Activated gamma-delta T cell treated with anti-CD3 and anti-CD28 coated beads, Interleukin-2, amount 50 U/mL, for 16 hours (primary cell): ENCODE measurements at regions not wholly inside any gene's neighbourhood (a gene's known extent, or its start where the extent isn't known, plus 50 kb on each side); places are given as distances from the start of the nearest gene placed in this dataset.

Experiments
- DNase-seq: peaks from one replicate; pipeline ENCODE4 v3.0.0-alpha.2; 2020; ENCODE audit warnings: low read depth

DNA sequence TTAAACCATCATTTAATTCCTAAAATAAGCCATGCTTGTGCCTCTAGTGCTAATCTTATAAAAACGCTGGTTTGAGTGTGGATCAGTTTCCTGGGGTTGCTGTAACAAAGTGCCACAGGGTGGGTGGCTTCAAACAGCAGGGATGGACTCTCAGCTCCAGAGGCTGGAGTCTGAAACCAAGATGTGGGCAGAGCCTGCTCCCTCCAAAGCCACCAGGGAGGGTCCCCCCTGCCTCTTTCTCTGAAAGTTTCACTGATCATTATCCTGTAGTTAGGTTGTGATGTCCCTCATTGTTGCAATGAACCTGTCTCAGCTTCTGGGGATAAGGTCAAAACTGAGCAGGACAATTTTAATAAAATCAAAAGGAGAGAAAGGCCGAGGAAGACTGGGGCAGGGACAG lies 251.9 kb upstream of the TCERG1L start:
- DNase-seq = no peak

DNA sequence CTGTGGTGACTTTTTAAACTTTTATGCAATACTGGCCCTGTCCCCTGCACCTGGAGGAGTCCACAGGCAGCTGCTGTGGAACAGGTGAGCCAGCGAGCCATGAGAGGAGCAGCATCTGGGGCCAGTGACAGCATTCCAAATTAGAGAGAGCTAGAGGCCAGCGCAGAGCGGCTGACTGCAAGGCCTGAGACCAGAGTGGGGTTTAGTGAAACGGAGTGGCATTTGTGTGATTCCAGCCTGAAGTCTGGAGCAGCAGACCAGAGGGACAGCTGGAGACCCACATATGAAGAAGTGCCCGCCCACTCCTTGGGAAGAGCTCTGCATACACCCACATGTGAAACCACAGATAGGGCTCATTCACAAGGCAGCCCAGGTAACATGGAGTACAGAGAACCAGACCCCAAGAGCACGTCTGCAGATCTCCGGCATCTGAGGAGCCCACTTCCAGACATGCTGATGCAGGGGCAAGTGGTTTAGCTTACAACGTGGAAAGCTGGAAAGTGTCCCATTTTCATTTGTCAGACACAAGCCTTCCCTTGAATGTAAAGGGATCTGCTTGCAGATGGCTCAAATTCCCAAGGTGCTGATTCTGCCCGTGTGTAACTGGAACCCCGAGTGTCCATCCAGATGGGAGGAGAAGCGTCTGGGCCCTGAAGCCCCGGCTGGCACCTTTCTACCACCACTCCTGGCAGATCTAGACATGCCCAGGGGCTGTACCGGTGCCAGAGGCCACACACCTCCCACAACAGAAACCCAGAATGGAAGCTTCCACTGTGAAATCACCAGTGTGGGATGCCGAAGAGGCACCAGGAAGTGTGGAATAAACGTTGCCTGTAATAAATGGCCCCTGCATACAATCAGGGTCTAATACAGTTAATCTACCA lies 256.0 kb upstream of the TCERG1L start:
- no peak for DNase-seq

DNA sequence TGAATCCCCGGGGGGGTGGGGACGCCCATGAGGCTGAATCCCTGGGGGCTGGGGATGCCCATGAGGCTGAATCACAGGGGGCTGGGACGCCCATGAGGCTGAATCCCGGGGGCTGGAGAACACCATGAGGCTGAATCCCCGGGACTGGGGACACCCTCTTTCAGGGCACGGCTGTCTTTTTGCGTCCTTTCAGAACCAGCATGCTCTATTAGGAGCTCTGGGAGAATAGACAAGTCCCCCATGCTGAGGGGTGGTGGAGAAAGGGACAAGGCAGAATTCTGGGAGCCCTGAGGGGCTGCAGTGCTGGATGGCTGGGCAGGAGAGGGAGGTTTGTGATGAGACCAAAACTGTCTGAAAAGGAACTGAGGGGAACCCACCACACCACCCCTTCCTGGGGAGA lies 257.3 kb upstream of the TCERG1L start:
- no peak for DNase-seq

DNA sequence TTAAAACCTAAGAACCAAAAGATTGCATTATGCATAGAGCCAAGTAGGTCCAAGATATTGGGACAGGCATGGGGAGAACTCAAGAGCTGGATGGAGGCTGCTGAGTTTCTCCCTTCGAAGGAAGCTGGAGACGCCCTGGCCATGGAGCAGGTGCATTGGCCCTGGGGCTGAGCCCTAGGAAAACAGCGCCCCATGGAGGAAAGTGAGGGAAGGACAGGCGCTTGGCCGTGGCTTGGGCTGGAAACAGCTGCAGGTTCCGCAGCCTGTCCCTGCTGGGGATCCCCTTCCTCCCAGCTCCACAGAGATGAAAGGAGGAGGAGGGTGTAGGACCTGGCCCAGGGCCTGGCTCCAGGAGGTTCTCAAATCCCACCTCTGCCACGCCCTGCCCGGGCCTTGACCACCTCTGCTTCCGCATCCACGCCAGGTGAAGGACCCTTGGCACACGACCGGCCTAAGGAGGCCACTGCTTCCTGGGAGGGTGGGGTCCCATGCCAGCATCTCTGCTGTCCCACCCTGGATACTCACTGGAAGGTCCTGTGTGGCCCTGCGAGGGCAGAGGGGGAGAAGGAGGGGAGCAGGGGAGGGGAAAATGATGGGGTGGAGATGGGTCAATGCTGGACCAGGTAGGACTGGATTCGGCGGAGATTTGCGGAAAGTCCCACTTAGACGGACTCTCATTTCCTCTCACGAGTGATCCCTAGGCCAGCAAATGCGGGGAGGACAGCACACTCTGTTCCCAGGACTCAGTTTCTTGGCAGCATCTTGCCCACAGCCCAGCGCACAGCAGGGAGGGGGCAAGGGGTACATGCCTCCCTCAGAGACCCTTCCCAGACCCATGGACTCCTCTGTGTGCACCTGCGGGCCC lies 258.6 kb upstream of the TCERG1L start:
- DNase-seq = no peak

DNA sequence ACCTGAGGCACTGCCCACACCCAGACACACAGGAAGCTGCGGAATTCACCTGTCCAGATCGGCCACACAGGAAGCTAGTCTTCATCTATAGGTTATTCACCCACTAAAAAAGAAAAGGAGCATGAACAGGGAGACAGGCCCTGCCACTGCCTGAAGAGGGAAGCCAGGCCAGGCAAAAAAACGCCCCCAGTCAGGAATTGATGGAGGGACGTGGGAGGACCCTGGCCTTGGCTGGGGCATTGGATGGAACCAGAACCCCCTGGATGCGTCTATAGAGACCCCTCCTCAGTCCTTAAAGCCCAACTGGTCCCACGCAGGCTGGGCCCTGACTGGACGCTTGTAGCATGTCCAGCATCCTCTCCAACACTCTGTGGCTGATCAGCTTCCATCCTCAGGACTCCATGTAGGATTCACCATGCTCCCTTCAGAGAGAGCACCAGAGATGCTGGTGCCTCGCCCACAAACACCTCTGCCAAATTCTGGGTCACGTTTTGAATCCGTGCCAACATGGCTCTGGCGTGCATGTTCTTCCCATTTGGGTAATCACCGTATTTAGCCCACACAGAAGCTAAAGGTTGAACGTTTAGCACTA lies 259.3 kb upstream of the TCERG1L start:
- no peak for DNase-seq

DNA sequence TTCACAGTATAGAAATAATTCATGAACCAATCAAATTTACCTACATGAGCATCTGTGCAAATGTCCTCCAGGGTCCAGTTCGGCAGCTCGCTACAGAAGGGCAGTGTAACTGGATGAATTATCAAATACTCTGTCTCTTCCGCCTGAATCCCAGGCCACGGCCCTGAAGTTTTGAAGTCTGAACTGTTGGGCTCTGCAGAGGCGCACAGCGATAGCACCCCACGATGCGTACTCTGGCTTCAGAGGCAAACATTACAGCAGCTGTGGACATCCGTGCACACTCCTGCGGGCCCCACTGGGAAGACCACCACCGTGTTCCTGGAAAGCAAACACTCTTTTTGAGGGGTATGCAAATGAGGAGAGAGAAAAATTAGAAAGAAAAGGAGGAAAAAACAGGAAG lies 259.8 kb upstream of the TCERG1L start:
- DNase-seq = no peak

DNA sequence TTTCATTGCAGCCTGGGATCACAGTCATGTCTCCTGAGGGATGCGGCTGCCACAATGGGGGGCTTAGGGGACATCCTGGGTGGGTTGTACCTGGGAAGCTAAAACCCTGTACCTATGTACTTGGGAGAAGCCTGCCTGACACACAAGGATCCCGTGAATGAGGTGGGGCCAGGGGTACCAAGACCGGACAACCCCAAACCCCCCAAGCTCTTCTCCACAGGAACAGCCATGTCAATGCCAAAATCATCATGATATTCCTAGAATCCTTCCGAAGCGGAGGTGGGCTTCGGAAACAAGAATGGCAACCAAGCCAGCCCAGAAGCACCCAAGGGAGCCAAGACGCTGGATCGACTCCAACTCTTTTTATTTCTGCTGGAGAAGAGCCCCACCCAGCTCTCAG lies 260.3 kb upstream of the TCERG1L start:
- DNase-seq = no peak

DNA sequence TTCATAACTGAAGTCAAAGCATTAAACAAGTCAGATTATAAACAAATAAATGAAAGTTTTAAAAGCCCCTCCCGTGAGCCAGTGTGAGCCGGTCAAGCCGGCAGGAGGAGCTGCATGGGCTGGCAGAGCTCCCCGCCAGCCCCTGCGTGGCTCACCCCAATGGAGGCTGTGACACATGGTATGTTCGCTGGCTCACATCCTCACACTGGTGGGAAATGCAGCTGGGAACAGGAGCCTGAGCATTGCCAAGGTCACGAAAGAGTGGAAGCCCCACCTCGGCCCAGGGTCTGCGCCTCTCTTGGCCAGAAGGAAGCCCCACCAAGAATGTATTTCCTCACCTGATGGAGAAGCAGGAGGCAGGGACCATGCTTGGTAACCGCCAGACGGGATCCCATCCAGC lies 261.7 kb upstream of the TCERG1L start:
- no peak for DNase-seq

DNA sequence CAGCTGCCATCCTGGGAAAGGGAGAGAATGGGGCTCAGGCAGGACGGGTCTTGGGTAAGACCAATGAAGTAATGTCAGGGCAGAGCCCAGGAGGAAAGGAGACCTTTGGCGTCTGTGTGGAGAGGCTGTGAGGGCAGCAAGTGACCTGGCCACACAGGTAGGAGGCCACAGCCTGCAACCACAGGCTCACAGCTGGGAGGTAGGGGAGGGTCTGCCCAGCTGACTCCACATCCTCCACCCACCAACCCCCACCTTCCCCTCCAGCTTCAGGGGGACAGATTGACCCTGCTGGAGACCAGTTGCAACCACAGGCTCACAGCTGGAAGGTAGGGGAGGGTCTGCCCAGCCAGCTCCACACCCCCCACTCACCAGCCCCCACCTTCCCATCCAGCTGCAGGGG lies 262.2 kb upstream of the TCERG1L start:
- no peak for DNase-seq

DNA sequence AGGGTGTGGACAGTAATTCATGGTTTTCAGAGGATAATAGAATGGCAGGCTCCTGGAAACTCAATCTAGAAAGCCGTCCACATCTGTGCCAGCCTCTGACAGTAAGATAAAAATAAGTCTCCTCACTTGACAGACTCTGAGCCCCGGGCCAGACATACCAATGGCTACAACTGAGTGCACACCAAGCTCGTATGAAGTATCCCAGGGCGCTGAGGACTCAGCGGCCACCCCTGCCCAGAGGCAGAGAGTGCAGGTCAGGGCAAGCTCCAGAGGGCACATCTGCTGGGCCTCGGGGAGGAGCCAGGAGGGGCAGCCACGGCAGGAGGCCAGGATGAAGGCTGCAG lies 262.8 kb upstream of the TCERG1L start:
- DNase-seq = no peak

DNA sequence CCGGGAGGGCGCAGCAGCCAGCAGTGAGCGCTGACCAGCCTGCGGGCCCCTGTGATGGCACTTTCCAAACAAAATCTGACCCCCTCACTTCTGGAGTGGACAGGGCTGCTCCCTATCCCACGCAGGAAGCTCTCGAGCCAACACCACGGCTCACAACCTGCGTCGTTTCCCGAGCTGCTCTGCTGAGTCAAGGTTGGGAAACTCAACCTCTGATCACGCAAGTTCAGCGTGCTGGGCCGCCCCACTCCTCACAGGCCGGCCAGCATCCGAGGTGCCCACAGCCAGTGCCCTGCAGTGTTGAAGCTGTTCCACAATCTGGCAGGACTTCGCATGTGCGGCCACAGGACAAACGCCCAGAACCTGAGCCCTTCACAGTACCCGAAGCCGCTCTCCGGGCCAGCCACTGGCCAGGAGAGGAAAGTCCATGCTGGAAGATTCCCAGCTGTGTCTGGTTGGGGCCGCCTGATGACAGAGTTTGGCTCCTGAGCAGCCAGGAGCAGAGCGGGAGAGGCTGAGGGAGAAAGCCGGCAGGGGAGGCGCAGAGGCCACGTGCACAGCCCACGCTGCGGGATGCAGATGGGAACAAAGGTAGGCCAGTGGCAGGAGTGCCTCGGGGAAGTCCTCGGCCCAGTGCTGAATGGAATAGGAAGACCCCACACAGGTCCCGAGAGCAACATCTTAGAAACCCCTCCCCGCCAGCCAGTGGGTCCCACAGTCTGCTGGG lies 263.3 kb upstream of the TCERG1L start:
- DNase-seq = no peak

DNA sequence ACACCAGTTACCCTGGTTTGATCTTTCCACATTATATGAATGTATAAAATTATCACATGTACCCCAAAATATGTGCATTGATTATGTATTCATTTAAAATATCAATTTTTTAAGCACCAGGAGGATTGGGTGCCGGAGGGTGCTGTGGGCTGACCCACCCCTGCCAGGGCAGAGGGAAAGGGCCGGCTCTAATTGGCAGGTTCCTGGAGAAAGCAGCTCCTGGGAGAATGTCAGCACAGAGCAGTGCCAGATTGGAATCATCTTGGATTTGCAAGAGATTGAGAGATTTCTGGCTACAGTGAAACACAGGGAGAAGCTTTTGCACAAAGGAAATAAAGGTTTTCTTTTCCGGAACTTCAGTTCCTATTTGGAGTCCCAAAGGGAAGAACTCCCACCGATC lies 264.4 kb upstream of the TCERG1L start:
- DNase-seq = no peak

DNA sequence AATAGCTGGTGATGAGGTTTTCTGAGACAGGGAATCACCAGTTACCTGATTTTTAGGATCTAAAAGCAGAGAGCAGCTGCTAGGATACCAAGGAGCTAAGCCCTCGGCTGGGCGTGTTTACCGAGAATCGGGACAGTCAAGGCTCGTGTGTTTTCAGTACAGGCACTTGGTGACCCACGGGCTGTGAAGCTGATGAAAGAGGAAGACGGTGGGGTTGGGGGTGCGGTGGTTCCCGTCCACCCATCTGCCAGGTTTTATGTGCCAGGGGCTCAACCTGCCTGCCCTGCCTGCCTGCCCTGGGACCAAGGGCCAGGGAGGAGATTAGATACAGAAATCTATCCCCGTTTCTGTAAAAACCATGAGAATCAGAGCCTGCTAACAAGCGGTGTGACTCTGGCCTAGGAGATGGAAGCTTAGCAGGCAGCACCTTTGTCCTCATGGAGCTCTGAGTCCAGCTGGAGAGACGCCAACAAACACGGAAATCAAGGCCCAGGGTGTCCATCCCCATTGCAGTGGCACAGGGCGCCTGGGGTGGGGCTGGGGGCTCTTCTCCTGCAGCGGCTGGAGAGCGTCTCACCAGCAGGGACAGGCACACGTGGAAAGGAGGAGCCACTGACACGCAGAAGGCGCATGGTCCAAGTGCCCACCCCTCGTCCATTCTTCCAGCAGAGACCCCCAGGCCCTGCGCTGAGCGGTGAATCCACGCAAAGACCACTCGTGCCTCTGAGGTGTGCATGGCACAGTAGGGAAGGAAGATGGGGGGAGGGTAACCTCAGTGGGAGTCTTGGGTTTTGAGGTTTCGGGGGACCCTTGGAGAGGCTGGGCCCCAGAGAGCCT lies 265.0 kb upstream of the TCERG1L start:
- DNase-seq = no peak

DNA sequence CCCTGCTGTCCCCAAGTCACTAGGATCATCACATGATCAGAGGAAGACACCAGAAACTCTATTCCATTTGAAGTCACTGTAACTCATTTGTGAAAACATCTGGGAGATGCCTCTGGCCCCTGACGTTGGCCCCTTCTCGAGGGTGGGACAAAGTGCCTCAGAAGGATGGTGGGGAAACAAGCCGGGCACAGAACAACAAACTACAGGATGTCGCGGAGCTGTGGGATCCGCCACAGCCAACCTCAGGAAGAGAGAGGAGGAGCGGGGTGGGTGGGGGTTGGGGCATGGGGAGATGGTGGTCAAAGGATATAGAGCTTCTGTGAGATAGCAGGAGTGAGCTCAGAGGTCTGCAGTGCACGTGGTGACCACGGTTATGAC lies 265.6 kb upstream of the TCERG1L start:
- DNase-seq = no peak

DNA sequence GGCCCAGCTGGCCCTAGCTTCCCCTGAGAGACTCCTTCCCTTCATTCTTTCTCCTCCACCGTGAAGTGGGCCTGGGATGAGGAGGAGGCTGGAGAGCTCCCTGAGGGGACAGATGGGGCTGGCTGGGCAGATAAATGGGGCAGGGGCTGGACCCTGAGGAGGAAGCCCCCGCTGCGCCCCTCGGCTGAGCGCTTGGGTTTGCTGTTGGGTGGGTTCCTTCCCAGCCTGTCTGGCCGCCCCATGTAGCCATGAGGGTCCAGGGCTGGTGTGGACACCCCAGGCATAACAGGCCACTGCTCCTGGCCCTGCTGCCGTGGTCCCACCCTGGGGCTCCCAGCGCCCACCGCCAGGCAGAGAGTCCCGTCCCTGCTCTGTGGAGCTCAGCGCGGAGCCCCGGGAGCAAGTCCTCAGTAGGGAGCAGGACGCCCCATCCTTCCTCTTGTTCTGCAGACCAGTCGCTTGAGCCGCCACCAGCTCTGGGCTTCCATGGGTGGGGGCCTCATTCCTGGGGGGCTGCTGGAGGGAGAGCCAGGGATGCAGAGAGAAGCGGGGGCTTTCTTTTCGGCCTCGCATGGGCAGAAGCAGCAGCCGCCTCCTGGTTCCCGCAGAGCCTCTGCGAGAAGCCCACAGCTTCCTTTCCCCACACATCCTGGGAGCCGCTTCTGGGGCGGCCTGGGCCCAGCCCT lies 266.4 kb upstream of the TCERG1L start:
- no peak for DNase-seq

DNA sequence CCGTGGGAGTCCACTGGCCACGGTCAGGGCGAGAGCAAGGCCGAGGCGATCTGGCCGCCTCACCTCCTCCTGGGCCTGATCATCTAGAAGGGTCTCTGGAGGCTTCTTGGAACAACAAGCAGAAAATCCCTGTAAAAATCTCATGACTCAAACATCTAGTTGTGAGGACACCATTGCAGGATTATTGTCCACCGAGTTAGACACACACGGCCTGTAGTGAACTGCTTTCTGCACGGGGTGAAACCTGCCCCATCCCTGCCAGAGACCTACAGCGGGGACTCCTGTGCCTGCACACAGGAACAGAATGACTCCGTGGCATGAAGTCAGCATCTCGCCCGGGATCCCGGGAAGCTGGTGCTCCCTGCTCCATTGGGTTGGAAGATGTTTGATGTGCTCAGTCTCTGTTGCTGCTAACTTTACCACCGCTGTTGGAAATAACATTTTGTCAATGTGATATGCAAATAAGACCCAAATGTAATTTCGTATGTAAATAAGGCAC lies 267.0 kb upstream of the TCERG1L start:
- DNase-seq = no peak

DNA sequence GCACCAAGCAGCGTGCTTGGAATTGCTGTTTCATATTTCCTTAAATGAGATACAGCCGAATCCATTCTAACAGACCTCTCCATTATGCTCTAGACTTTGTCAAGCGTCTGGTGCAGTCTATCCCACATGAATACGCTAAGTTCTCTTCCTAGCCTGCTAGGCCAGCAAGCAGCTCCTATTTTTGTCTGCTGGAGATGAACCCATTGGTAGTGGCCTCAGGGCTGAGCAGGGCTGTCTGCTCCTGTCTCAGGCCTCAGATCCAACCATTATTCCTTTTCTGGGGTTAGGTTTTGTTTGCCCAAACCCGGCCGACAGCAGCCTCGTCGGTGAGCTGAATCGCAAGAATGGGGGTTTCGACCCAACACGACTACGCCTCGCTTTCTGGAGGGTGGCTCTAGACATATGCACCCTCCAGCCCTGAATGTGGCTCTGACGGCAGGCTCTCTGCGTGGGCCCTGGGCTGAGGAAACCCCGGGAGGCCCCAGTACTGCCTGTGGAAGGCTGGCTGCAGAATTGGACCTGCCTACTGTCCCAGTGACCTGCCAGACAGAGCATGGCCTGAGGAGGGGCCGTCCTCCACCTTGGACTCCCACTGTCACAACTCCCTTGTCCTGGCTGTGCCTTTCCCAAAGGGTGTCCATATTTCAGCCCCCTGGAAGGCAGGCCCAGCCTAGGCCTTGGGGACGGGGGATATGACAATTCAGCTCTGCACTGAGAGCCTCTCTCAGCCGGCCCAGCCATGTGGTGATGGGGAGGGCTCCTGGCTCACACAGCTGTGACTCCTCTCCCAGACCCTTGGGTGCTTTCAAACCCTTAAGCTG lies 267.9 kb upstream of the TCERG1L start:
- no peak for DNase-seq

DNA sequence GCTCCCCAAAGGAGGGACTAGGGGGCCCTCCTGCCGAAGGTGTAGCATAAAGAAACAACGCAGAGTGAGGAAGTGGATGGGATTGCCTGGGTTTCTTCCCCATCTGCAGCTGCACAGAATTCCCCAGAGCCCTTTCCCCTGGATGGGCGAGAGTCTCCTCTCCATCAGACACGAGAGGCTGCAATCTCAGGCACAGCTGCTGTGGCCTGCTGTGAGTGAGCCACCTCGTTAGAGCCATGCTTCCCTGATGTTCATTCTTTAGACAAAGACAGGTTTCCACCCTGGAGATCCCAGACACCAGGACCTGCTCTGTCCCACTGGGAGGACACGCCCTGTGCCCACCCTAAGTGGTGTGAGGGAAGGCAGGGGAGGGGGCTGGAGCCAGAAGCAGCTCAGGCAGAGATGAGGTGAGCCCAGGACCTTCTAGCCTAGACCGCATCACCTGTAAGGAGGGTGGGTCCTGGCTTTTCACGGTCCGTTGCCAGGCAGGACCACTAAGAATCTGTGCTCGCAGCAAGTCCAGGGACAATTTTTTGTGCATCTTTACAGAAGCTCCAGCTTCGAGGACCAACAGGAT lies 268.6 kb upstream of the TCERG1L start:
- no peak for DNase-seq

DNA sequence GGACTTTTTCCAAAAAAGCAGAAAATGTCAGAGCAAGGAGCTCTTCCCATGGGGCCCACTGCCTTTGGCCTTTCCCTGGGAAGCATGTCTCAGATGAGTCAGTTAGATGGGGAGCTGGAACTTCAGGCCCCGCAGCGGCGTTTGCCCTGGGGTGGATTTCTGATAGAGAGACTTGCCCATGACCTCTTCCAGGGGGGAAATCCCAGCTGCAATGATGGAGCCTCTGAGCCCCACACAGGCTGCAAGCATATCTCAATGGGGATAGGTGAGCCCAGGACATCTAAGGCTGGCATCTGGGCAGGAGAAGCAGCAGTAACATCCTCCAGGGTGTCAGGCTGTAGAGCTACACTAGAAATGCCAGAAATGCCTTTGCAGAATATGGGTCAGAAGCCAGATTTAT lies 269.2 kb upstream of the TCERG1L start:
- DNase-seq = no peak
